ENCODE measurements at regions not wholly inside any gene's neighbourhood (a gene's known extent, or its start where the extent isn't known, plus 50 kb on each side); places are given as distances from the start of the nearest gene placed in this dataset.
"Not testable (repeated sequence)": the region's sequence is repeated elsewhere in the genome, so short reads cannot be mapped to it uniquely, and the experiment has no call there.

DNA sequence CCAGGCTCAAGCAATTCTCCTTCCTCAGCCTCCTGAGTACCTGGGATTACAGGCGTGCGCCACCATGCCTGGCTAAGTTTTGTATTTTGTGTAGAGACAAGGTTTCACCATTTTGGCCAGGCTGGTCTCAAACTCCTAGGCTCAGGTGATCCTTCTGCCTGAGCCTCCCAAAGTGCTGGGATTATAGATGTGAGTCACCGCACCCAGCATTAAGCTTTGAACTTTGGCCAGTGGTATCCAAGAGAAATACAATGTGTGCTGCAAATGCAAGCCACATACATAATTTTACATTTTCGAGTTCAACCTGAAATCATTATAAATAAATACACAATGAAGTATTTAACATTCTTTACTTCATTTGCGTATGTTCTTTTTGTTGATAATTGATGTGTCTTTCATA, 82.9 kb upstream of the VKORC1L1 start:
- DNase-seq (ENCODE audit: low spot score); intact Hi-C loops (cut with DNase I): not testable (repeated sequence)

DNA sequence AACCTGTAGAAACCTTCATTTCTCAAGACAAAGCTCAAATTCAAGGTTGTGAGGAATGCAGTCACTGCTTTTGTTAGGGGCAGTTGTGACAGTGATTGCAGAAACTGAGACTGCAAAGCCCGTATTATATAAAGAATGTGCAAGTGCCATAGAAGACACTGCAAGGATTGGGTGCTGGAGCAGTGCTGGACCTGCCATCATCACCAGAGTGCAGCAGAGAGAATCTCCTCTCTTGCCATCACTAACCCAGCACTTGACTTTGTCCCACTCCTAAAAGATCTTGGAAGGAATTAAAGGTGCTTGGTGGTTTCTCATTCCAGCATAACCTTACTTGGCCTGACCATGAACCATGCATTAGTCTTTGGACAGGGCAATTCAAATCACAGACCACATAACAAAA, 81.1 kb upstream of the VKORC1L1 start:
- intact Hi-C loops (cut with DNase I); DNase-seq (ENCODE audit: low spot score): not testable (repeated sequence)

DNA sequence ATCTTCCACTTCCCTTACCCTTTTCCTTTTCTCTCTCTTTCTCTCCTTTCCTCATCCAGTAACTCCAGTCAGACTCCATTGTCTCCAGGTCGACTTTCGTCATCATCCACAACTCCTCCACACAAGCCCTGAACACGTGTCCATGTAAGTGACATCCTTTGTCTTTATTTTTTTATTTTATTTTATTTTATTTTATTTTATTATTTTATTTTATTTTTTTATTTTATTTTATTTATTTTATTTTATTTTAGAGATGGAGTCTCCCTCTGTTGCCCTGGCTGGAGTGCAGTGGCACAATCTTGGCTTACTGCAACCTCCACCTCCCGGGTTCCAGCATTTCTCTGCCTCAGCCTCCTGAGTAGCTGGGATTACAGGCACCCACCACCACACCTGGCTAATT, 80.1 kb upstream of the VKORC1L1 start:
- DNase-seq (ENCODE audit: low spot score); intact Hi-C loops (cut with DNase I): not testable (repeated sequence)

DNA sequence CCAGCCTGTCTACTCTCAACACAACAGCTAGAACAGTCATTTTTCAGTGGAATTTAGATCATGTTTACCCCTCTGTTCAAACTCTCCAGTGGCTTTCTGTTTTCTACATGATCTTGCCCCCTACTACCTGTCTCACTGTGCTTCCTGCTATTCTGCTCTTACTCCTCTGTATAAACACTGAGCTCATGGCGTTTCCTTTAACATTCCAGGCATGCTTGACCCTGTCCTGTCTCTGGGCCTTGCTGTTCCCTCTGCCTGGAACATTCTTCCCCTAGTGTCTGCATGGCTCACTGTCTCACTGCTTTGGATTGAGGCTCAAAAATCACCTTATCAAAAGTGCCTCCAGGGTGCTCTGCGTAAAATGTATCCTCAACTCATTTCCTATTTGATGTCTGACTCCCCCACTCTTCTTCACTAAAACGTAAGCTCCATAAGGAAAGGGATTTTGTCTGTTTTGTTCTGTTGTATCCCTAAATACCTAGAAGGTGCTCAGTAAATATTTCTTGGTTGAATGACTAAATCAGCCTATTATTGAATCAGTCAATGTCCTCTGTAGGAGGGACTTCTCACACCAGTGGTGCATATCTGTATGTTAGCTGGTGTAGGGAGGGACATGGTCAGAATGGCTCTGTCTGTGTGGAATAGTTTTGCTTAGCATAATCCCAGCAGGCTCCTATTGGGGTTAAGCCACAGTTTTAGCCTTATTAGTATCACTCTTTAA, 78.0 kb upstream of the VKORC1L1 start:
- DNase-seq (ENCODE audit: low spot score); intact Hi-C loops (cut with DNase I): not testable (repeated sequence)

DNA sequence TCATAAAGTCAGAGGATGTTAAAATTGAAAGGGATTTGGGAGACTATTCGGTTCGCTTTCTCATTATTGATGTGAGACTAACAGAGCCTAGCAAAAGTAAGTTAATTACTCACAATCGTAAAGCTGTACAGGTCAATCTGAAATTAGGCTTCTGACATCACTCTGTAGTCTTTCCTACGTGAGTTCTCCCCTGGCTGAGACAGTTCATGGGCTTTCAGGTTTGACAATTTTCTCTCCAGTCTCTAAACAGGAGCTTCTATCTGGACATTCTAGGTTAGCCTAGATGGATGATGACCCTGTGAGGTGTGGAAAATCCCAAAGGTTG, 77.5 kb upstream of the VKORC1L1 start:
- DNase-seq (ENCODE audit: low spot score); intact Hi-C loops (cut with DNase I): not testable (repeated sequence)

DNA sequence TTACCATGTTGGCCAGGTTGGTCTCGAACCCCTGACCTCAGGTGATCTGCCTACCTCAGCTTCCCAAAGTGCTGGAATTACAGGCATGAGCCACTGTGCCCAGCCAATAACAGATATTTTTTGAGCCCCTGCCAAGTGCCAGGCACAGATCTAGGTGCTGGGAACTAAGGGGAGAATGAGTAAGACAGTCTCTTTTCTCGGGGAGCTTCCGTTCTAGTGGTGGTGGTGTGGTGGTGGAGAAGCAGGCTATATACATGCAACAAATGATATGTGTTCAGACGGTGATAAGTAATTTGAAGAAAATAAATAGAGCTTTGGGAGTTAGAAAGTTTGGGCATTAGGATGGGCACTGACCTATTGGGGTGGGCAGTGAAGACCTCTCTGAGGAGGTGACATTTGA, 76.7 kb upstream of the VKORC1L1 start:
- DNase-seq (ENCODE audit: low spot score): no peak
- intact Hi-C loops (cut with DNase I): no loop called here

DNA sequence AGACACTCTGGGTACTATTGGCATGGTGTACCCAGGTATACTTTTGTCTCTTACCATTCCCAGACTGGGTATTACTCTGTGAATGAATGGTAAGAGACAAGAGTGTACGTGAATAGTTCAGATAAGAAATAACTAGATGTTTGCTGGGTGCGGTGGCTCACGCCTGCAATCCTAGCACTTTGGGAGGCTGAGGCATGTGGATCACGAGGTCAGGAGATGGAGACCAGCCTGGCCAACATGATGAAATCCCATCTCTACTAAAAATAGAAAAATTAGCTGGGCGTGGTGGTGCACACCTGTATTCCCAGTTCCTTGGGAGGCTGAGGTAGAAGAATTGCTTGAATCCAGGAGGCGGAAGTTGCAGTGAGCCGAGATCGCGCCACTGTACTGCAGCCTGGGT, 75.8 kb upstream of the VKORC1L1 start:
- DNase-seq (ENCODE audit: low spot score); intact Hi-C loops (cut with DNase I): not testable (repeated sequence)

DNA sequence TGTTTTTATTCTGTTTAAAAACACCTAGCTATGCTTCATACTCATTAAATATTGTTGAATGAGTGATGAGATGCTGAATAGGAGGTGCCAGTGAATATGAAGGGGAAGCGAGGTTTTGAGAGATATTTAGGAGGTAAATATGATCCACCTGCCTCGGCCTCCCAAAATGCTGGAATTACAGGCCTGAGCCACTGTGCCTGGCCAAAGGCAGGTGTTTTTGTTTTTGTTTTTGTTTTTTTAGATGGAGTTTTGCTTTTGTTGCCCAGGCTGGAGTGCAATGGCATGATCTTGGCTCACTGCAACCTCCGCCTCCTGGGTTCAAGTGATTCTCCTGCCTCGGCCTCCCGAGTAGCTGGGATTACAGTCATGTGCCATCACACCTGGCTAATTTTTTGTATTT, 75.3 kb upstream of the VKORC1L1 start:
- DNase-seq (ENCODE audit: low spot score); intact Hi-C loops (cut with DNase I): not testable (repeated sequence)

DNA sequence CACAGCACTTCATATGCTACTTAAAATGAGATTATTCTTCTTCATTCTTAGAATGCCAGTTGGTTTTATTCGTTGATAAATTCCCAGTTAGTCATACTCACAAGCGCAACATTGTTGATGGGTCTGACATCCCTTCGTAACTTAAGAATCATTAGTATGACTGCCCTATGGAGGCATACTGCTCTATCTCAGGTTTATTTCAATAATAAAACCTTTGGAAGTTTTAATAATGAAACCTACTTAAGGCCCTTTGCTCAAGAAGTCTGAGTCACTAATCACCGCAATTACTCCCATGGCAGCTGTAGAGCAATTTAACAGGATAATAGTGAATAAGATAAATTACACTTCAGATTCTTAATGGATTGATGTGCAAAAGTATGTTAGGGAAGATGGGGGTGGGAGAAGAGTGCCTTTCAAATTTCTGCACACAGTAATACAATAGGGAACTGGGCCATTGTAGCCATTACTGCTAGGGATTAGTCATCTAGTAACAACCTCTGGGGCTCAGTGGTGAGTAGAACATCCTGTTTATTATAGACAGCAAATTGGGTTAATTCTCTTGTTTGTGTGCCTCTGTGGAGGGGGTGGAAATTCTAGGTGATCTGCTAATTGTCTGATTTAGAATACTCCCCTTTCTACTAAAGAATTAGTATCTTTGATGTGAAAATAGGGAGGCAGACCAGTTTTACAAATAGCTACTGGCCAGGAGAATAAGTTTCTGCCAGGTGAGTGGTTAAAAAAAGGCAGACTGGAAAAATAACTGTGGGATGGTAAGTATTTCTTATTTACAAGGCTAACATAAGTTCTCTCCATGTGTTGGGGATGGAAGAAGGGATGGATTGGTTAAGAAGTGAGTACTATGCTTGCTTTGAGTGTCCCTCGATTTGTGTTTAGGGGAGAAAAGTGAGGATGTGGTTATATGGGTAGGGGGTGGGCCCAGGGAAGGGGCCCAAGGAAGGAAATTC, 74.5 kb upstream of the VKORC1L1 start:
- intact Hi-C loops (cut with DNase I): no loop called here
- no peak for DNase-seq (ENCODE audit: low spot score)

DNA sequence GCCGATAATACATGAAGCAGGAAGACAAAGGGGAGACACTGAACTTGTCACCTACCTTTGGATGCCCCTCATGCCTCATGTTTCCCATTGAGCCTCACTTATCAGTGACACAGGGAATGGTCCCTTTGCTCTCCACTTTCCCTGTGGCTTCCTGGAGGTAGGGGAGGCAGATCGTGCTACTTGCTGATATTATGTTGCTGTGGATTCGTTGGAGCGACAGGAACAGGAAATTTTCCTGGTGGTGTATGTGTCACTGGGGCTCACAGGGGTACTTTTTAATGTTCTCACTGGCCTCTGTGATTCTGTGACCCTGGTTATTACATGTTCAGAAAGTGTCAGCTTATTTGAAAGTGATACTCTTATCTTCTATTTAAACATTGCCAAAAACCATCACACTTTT, 72.7 kb upstream of the VKORC1L1 start:
- intact Hi-C loops (cut with DNase I); DNase-seq (ENCODE audit: low spot score): not testable (repeated sequence)

DNA sequence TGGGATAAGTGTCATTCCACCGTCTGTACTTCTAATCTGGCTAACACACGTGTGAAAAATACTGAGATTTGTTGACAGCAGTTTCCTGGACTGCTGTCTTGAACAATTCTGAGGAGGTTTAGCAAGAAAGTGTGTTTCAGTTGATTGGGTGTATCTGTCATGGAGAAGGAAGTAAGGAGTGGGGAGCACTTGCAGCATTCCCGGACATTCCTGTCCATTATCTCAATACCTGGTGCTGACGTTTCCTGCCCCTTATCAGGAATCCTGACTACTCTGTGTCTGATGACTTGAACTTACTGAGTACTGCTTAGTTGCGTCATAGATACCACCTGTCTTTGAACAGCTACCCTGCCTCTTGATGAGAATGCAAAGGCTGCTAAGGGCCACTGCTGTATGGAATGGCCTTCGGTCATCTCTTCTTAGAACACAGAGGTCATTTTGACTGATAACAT, 72.0 kb upstream of the VKORC1L1 start:
- DNase-seq (ENCODE audit: low spot score): no peak
- intact Hi-C loops (cut with DNase I): no loop called here

DNA sequence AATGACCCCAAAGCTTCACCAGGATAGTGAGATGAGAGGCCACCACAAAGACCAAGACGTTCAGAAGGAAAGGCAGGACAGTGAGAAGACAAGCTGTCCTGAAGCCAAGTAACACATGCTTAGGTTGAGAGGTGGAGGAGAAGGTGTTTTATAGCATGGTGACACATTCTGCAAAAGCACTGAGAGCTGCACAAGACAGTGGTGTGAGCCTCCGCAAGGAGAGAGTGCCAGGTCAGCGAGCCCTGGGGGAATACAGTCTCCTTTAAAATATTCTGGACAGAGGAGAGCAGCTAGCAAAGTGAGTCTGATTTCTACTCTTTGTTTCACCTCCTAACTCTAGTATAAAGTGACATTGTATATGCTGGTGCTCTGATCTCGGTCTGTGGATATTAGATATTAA, 68.0 kb upstream of the VKORC1L1 start:
- intact Hi-C loops (cut with DNase I): no loop called here
- DNase-seq (ENCODE audit: low spot score): no peak

DNA sequence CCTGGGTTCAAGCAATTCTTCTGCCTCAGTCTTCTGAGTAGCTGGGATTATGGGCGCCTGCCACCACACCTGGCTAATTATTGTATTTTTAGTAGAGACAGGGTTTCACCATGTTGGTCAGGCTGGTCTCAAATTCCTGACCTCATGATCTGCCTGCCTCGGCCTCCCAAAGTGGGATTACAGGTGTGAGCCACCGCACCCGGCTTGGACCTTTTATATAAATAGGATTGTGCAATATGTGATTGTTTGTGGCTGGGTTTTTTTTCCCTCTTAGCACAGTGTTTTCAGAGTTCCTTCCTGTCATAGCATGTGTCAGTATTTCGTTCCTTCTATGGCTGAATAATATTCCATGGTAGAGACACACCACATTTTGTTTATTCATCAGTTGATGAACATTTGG, 65.8 kb upstream of the VKORC1L1 start:
- intact Hi-C loops (cut with DNase I); DNase-seq (ENCODE audit: low spot score): not testable (repeated sequence)

DNA sequence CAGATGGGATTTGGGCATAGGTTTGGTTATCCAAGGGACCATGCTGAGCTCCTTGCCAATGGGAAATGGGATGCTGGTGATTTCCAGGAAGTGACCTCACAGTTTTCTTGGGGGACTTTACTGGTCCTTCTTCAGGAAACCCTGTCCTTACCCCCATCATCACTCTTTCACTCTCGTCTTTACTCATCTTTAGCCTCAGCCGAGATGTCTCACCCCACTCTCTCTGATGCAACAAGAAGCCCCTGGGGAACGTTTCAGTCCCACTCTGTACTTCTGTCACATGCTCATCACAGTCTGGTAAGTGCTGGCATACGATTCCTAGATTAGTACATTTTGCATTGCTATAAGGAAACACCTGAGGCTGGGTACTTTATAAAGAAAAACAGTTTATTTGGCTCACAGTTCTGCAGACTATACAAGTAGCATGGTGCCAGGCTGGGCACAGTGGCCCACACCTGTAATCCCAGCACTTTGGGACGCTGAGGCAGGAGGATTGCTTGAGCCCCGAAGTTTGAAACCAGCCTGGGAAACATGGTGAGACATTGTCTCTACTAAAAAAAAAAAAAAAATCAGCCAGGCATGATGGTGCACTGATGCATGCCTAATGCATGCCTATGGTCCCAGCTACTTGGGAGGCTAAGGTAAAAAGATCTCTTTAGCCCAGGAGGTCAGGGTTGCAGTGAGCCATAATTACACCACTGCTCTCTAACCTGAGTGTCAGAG, 63.5 kb upstream of the VKORC1L1 start:
- DNase-seq (ENCODE audit: low spot score): no peak
- intact Hi-C loops (cut with DNase I): no loop called here

DNA sequence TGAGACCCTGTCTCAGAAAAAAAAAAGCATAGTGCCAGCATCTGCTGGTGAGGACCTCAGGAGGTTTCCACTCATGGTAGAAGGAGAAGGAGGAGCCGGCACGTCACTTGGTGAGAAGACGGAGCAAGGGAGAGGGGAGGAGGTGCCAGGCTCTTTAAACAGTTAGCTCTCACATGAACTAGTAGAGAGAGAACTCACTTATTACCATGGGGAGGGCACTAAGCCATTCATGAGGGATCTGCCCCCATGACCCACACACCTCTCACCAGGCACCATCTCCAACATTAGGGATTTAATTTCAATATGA, 62.9 kb upstream of the VKORC1L1 start:
- intact Hi-C loops (cut with DNase I): no loop called here
- DNase-seq (ENCODE audit: low spot score): no peak

DNA sequence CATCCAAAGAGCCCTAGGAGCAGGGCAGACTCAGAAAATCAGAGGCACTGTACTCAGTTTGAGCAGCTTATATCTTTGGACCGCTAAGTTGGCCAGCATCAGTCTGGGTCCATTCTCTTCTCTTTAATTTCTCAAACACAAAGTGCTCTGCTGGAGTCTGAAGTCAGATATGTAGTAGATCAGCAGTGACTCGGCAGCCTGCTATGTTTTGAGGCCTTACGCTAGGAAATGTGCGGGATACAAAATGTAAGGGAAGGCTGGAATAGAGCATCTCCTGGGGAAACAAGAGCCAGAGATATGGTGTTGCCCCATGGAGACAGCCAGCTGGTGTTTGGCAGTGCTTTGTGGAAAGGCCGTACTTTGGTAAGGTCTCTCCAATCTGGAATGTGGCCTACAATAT, 60.6 kb upstream of the VKORC1L1 start:
- DNase-seq (ENCODE audit: low spot score): no peak
- intact Hi-C loops (cut with DNase I): loop anchor here in 1 of 2 donors (2.0 kb wide), 1 partner anchor 25 kb away; no protein-coding TSS in a partner anchor

DNA sequence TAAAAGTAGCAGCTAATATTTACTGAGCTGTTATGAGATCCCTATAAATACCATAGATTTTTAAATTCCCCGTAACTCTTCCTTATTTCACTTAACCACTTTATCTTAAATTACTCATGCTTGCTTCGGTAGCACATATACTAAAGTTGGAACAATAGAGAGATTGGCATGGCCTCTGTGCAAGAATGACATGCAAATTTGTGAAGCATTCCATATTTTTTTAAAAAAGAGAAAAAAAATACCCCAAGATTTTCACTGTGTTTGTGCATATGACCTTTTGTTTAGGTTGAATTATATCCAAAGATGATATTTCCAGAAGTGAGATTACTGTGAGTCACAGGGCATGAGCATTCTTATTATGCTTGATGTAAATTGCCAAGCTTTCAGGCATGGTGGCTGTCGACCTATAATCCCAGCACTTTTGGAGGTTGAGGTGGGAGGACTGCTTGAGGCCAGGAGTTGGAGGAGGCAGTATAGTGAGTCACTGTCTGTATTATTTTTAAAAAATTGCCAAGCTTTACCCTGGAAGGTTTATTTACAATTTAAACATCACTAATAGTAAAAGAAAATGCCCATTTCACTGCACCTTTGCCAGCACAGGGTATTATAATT, 58.2 kb upstream of the VKORC1L1 start:
- intact Hi-C loops (cut with DNase I); DNase-seq (ENCODE audit: low spot score): not testable (repeated sequence)

DNA sequence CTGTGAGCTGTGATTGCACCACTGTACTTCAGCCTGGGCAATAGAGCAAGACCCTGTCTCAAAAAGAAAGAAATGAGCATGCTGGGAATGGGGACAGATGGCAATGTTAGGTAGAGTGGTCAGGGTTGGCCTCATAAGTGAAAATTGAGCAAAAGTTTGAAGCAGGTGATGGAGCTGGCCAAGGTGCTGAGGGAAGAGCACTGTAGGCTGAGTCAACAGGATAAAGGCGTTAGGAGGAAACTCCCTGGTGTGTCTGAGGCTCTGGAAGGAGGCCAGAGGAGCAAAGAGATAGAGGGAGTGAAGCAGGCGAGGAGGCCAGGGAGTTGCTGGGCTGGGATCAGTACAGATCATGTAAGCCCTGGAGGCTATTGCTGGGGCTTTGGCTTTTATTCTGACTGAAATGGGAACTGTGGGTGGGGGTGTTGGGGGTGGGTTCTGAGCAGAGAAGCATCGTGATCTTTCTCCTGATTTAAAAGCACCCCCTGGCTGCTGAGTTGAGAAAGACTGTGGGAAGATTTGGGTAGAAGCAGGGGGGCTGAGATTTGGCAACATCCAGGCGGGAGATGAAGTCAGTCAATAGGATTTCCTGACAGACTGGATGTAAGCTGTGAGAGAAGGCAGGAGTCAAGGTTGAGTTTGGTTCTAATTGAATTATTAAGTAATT, 52.5 kb upstream of the VKORC1L1 start:
- intact Hi-C loops (cut with DNase I): no loop called here
- no peak for DNase-seq (ENCODE audit: low spot score)

Measured in posterior vena cava (tissue), 2 donors.